ENCODE measurements at regions not wholly inside any gene's neighbourhood (a gene's known extent, or its start where the extent isn't known, plus 50 kb on each side); places are given as distances from the start of the nearest gene placed in this dataset.

GRCh38 chr2:59033661-59034060 is 792.5 kb upstream of the FANCL start:
- no peak overlapping the region for H3K4me3 ChIP-seq
- TF ChIP-seq, protein P1, sequence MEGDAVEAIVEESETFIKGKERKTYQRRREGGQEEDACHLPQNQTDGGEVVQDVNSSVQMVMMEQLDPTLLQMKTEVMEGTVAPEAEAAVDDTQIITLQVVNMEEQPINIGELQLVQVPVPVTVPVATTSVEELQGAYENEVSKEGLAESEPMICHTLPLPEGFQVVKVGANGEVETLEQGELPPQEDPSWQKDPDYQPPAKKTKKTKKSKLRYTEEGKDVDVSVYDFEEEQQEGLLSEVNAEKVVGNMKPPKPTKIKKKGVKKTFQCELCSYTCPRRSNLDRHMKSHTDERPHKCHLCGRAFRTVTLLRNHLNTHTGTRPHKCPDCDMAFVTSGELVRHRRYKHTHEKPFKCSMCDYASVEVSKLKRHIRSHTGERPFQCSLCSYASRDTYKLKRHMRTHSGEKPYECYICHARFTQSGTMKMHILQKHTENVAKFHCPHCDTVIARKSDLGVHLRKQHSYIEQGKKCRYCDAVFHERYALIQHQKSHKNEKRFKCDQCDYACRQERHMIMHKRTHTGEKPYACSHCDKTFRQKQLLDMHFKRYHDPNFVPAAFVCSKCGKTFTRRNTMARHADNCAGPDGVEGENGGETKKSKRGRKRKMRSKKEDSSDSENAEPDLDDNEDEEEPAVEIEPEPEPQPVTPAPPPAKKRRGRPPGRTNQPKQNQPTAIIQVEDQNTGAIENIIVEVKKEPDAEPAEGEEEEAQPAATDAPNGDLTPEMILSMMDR (IDR thresholded peaks at IDR 0.05), result no peak
- no peaks in the 10 kb centered on the region for H3K27me3 ChIP-seq (replicated peaks; ENCODE audit: insufficient read depth)
- no peaks in the 10 kb centered on the region for H3K4me1 ChIP-seq (ENCODE audit: control insufficient read depth in 1 of 2, low read depth in 2 of 2)
- H3K27ac ChIP-seq, result no peak overlapping the region
- no peaks in the 10 kb centered on the region for H3K9me3 ChIP-seq
- DNase-seq (ENCODE audit: low spot score), result no peak
- no peak for ATAC-seq (ENCODE audit: insufficient number of reproducible peaks, low FRiP score, low read depth)
- H3K36me3 ChIP-seq, result no peaks in the 10 kb centered on the region

- no peak for ATAC-seq (ENCODE audit: insufficient number of reproducible peaks, low FRiP score, low read depth)
- Histone ChIP-seq H3K4me1 (ENCODE audit: control insufficient read depth in 1 of 2, low read depth in 2 of 2) (no peaks in the 10 kb centered on the region), H3K27ac (no peak overlapping the region), H3K27me3 (replicated peaks; ENCODE audit: insufficient read depth) (no peaks in the 10 kb centered on the region), H3K9me3 (no peaks in the 10 kb centered on the region), H3K4me3 (no peak overlapping the region), H3K36me3 (no peaks in the 10 kb centered on the region)
- TF ChIP-seq, protein P1 (IDR thresholded peaks at IDR 0.05), result no peak
- no peak for DNase-seq (ENCODE audit: low spot score)
These were observed 791.4 kb upstream of the FANCL start for GRCh38 chr2:59032499-59032898.

DNA sequence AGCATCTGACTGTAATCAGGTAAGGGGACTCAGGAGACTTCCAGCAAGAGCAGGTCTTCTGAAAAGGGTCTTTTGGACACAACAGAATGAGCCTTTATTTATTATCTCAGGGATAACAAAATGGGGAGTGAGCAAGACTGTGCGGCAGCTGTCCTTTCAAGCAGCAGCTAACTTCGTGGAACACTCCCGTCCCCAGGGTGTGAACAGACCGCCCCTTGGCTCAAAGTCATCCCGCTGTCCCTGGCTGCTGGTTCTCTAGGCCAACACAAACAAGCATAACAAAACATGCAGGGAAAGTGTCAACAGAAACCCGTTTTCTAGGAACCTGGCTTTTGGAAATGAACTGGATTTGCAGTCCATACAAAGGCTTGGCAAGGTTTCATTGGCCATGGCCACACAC is 787.9 kb upstream of the FANCL start:
- TF ChIP-seq, protein P1 (IDR thresholded peaks at IDR 0.05), result no peak
- no peak for ATAC-seq (ENCODE audit: insufficient number of reproducible peaks, low FRiP score, low read depth)
- H3K27me3 ChIP-seq (replicated peaks; ENCODE audit: insufficient read depth), result no peaks in the 10 kb centered on the region
- H3K27ac ChIP-seq, result no peak overlapping the region
- H3K4me1 ChIP-seq (ENCODE audit: control insufficient read depth in 1 of 2, low read depth in 2 of 2), result no peaks in the 10 kb centered on the region
- no peak overlapping the region for H3K4me3 ChIP-seq
- DNase-seq (ENCODE audit: low spot score), result no peak
- H3K9me3 ChIP-seq, result no peaks in the 10 kb centered on the region
- no peaks in the 10 kb centered on the region for H3K36me3 ChIP-seq

- DNase-seq (ENCODE audit: low spot score), result no peak
- Histone ChIP-seq H3K4me1 (ENCODE audit: control insufficient read depth in 1 of 2, low read depth in 2 of 2) (no peaks in the 10 kb centered on the region), H3K4me3 (no peak overlapping the region), H3K9me3 (no peaks in the 10 kb centered on the region), H3K27me3 (replicated peaks; ENCODE audit: insufficient read depth) (no peaks in the 10 kb centered on the region), H3K36me3 (no peaks in the 10 kb centered on the region), H3K27ac (no peak overlapping the region)
- TF ChIP-seq, protein P1 (IDR thresholded peaks at IDR 0.05), result no peak
- no peak for ATAC-seq (ENCODE audit: insufficient number of reproducible peaks, low FRiP score, low read depth)
These were observed 786.2 kb upstream of the FANCL start for GRCh38 chr2:59027320-59027719.

DNA sequence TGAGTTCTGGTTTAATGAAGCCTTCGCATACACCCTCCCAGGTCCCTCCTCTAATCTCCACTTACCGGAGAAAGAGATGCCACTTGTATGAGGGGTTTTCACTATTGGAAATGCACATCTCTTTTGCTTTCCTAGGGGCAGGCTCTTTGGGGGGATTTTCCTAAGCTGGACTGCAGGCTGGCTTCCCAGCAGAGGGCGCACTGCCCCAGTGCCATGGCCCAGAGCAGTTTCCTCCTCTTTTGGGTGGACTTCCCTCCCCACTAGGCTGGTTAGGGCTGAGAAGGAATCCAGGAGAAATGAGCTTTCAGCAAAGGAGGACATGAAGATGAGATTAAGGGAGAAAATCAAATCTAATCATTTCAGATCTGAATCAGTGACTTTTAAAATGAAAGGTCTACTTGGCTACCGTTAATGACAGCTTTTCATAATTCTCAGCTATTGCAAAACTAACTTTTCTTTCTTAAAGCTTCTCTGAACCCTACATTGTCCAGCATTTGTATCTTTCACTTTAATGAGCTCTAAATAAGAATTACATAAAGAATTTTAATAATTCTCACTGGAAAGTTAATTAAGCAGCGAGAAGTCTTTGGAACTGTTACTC is 784.1 kb upstream of the FANCL start:
- H3K4me3 ChIP-seq, result no peak overlapping the region
- no peak overlapping the region for H3K27ac ChIP-seq

More for the DNA sequence above, 784.1 kb upstream of the FANCL start:
- H3K36me3 ChIP-seq, result no peaks in the 10 kb centered on the region
- no peaks in the 10 kb centered on the region for H3K27me3 ChIP-seq (replicated peaks; ENCODE audit: insufficient read depth)
- no peak for ATAC-seq (ENCODE audit: insufficient number of reproducible peaks, low FRiP score, low read depth)
- TF ChIP-seq, protein P1 (IDR thresholded peaks at IDR 0.05), result no peak
- no peak for DNase-seq (ENCODE audit: low spot score)
- peaks cover 0 to under 1% of the 10 kb centered on the region in 2 donors for H3K4me1 ChIP-seq (ENCODE audit: control insufficient read depth in 1 of 2, low read depth in 2 of 2)
- H3K9me3 ChIP-seq, result no peaks in the 10 kb centered on the region
